Caco-2 (cell line): ENCODE measurements at regions not wholly inside any gene's neighbourhood (a gene's known extent, or its start where the extent isn't known, plus 50 kb on each side); places are given as distances from the start of the nearest gene placed in this dataset.

Experiments
- BruUV-seq: library from RNA; stranded (reverse); fragments of 400-500 nt; replicated peaks from 2 replicates; lab custom pipeline; 2021; lab: Mats Ljungman, UMichigan
- CTCF ChIA-PET: fragments of 300-600 bp; sonication (Branson Sonifier 250); formaldehyde crosslinking; loops from one replicate; lab custom pipeline; 2022; ENCODE audit warnings: antibody characterized with exemption; lab: Charles Lee
- POLR2A ChIA-PET: fragments of 300-600 bp; sonication (Branson Sonifier 250); formaldehyde crosslinking; loops from one replicate; lab custom pipeline; 2022; ENCODE audit warnings: antibody characterized with exemption; lab: Charles Lee
- DNase-seq, 2 experiments: peaks; one replicate each; pipeline versions ENCODE4 v3.0.0 to v3.0.0-alpha.2; 2020 to 2022
- H3K27me3 ChIP-seq: replicated peaks from 2 replicates; pipeline ENCODE4 v1.6.0; 2011; ENCODE audit warnings: low read length; ENCODE audit not compliant: control insufficient read depth, insufficient read depth
- H3K36me3 ChIP-seq: 2 replicates; pipeline ENCODE4 v1.5.1; 2011; ENCODE audit warnings: low read length; ENCODE audit not compliant: control insufficient read depth, insufficient read depth
- H3K4me1 ChIP-seq: fragments of 250-450 bp; sonication (Bioruptor Pico); 2 replicates; pipeline ENCODE4 v1.5.1; 2020; ENCODE audit warnings: mild to moderate bottlenecking
- H3K4me3 ChIP-seq: 2 replicates; pipeline ENCODE4 v1.5.1; 2011; ENCODE audit warnings: low read depth, mild to moderate bottlenecking, control low read depth, low read length
- H3K9me3 ChIP-seq: fragments of 250-450 bp; sonication (Bioruptor Pico); 2 replicates; pipeline ENCODE4 v1.5.1; 2020; ENCODE audit warnings: mild to moderate bottlenecking, moderate library complexity
- H3K27ac Mint-ChIP-seq: one replicate; pipeline ENCODE4 v1.8.0; 2022; ENCODE audit warnings: mixed read lengths; ENCODE audit not compliant: unreplicated experiment
- H3K27me3 Mint-ChIP-seq: one replicate; pipeline ENCODE4 v1.8.0; 2022; ENCODE audit warnings: mixed read lengths; ENCODE audit not compliant: insufficient read depth, unreplicated experiment
- H3K36me3 Mint-ChIP-seq: one replicate; pipeline ENCODE4 v1.8.0; 2022; ENCODE audit warnings: mild to moderate bottlenecking, mixed read lengths; ENCODE audit not compliant: insufficient read depth, unreplicated experiment
- H3K4me1 Mint-ChIP-seq: one replicate; pipeline ENCODE4 v1.8.0; 2022; ENCODE audit warnings: low read depth, mixed read lengths; ENCODE audit not compliant: unreplicated experiment
- H3K4me3 Mint-ChIP-seq: one replicate; pipeline ENCODE4 v1.8.0; 2022; ENCODE audit warnings: mild to moderate bottlenecking, moderate library complexity, mixed read lengths; ENCODE audit not compliant: unreplicated experiment
- H3K9me3 Mint-ChIP-seq: one replicate; pipeline ENCODE4 v1.8.0; 2022; ENCODE audit warnings: mixed read lengths; ENCODE audit not compliant: unreplicated experiment
- CTCF ChIP-seq, 2 experiments: fragments of 200-600 bp in 1 of 2; IDR thresholded peaks; 1 replicate in 1 of 2; 2 replicates in 1 of 2; pipeline versions ENCODE4 v1.5.1 to v1.8.0; 2011 to 2022; ENCODE audit warnings: antibody characterized with exemption in 1 of 2, control low read depth in 1 of 2, inconsistent platforms in 1 of 2, low read depth in 1 of 2, low read length in 1 of 2, mild to moderate bottlenecking in 1 of 2, moderate library complexity in 1 of 2; ENCODE audit not compliant: insufficient read depth in 1 of 2, severe bottlenecking in 1 of 2, unreplicated experiment in 1 of 2
- intact Hi-C: fragments of 100-400 bp; cut with micrococcal nuclease; formaldehyde crosslinking; loops from one replicate; pipeline ENCODE4 v1.10.0; 2022; ENCODE audit not compliant: unreplicated experiment

DNA sequence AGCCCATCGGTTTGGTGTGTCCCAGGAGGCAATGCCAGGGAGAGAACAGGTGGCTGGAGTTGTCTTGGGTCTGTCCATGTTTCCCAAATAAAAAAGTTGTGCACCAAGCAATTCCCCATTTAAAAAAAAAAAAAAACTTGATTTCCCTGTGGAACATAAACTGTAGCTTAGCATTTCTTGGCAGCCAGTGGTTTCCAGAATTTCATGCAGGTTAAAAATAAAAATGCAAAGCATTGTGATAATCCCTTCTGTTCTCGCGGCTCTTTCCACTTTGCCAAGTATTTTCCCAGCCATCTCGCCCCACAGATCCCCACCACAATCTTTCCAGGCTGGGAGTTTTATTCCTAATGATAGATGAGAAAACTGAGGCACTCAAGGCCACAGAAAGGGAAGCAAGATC is 51.4 kb upstream of the MSX1 start:
- Histone ChIP-seq H3K9me3 (no peaks in the 10 kb centered on the region), H3K4me3 (no peak overlapping the region), H3K4me1 (peaks cover 6% of the 10 kb centered on the region; the same call in 1 of the 2 replicates), H3K27me3 (no peaks in the 10 kb centered on the region), H3K36me3 (no peaks in the 10 kb centered on the region)
- Mint-ChIP-seq H3K4me1 (no peaks in the 10 kb centered on the region), H3K27me3 (no peaks in the 10 kb centered on the region), H3K36me3 (no peaks in the 10 kb centered on the region), H3K4me3 (no peak overlapping the region), H3K9me3 (no peaks in the 10 kb centered on the region), H3K27ac (no peak overlapping the region)
- POLR2A ChIA-PET: no interaction called here
- intact Hi-C loops: no loop called here
- no peak for DNase-seq
- no peak for TF ChIP-seq CTCF (IDR thresholded peaks at IDR 0.05; ENCODE audit: insufficient read depth in 1 of 2, low read depth in 1 of 2, low read length in 1 of 2, severe bottlenecking in 1 of 2, unreplicated experiment in 1 of 2)
- CTCF ChIA-PET: no interaction called here
- BruUV-seq: no TSS peak

DNA sequence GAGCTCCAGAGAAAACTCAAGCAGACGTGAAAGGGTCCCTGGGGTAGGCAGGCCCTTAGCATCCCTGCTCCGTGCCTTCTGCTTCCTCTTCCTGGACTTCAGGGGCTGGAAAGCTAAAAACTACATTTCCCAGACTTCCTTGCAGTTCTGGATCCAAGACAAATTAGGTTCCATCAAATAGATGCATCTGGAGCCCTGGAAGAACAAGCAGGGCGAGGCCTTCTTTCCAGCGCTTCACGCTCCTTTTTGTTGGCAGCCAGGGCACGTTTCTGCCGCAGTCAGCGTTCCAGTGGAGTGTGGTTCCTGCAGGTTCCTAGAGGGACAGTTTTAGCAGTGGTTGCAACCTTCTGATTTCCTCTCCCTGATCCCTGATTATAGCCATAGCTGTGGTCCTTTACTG is 53.6 kb upstream of the MSX1 start:
- H3K4me1 Mint-ChIP-seq: no peaks in the 10 kb centered on the region
- POLR2A ChIA-PET: no interaction called here
- intact Hi-C loops: no loop called here
- TF ChIP-seq CTCF (IDR thresholded peaks at IDR 0.05; ENCODE audit: insufficient read depth in 1 of 2, low read depth in 1 of 2, low read length in 1 of 2, severe bottlenecking in 1 of 2, unreplicated experiment in 1 of 2): no peak
- no peak overlapping the region for H3K4me3 Mint-ChIP-seq
- CTCF ChIA-PET: no interaction called here
- DNase-seq: no peak
- no peak overlapping the region for H3K27ac Mint-ChIP-seq
- no peaks in the 10 kb centered on the region for H3K9me3 Mint-ChIP-seq
- no peaks in the 10 kb centered on the region for H3K36me3 Mint-ChIP-seq
- Histone ChIP-seq H3K36me3 (no peaks in the 10 kb centered on the region), H3K4me1 (no peaks in the 10 kb centered on the region), H3K27me3 (no peaks in the 10 kb centered on the region), H3K9me3 (no peaks in the 10 kb centered on the region), H3K4me3 (no peak overlapping the region)
- BruUV-seq: no TSS peak
- H3K27me3 Mint-ChIP-seq: no peaks in the 10 kb centered on the region

DNA sequence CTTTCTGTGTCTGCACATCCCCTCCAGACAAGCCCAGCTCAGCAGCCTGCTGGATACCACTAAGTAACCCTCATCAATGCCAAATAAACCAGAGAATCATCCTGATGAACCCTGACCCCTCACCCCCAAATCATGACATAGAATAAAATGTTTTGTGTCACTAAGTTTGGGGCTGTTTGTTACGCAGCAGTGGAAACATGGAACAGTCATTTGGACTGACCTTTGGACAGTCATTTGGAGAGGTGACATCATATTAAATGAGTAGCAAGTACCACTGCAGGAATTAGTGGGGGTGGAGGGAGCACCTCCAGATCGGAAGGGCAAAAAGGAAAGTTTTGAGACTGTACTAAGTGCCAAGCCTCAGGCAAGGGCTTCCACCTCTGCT is 55.6 kb upstream of the MSX1 start:
- DNase-seq: no peak
- Histone ChIP-seq H3K9me3 (no peaks in the 10 kb centered on the region), H3K4me3 (no peak overlapping the region), H3K4me1 (no peaks in the 10 kb centered on the region), H3K36me3 (no peaks in the 10 kb centered on the region), H3K27me3 (no peaks in the 10 kb centered on the region)
- Mint-ChIP-seq H3K9me3 (no peaks in the 10 kb centered on the region), H3K27ac (no peak overlapping the region), H3K4me3 (no peak overlapping the region), H3K4me1 (no peaks in the 10 kb centered on the region), H3K36me3 (no peaks in the 10 kb centered on the region), H3K27me3 (no peaks in the 10 kb centered on the region)
- intact Hi-C loops: no loop called here
- BruUV-seq: no TSS peak
- ChIA-PET CTCF (no interaction called here), POLR2A (no interaction called here)
- TF ChIP-seq CTCF (IDR thresholded peaks at IDR 0.05; ENCODE audit: insufficient read depth in 1 of 2, low read depth in 1 of 2, low read length in 1 of 2, severe bottlenecking in 1 of 2, unreplicated experiment in 1 of 2): no peak
